ENCODE measurements at regions not wholly inside any gene's neighbourhood (a gene's known extent, or its start where the extent isn't known, plus 50 kb on each side); places are given as distances from the start of the nearest gene placed in this dataset.
A peak's percentile ranks its signal among the peaks of the same experiment; 100 is the strongest.

DNA sequence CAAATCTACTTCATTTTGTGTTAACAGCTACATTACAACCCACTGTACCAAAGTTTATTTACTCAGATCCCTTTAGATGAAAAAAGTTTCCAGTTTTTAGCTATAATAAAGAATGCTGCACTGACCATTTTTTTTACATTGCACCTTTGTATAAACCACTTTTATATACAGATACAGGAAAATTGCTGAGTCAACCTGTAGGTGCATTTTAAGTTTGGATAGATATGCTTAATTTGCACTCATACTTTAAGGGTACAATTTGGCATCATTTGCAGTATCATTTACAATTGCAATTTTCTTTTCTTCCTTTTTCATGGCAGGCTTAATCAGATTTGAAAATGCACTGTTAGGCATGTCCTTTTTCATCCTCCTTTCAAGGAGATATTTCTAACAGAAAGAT lies 257.8 kb upstream of the LMO3 start:
- Mint-ChIP-seq H3K27ac (no peak overlapping the region), H3K27me3 (ENCODE audit: insufficient read depth) (no peaks in the 10 kb centered on the region)

DNA sequence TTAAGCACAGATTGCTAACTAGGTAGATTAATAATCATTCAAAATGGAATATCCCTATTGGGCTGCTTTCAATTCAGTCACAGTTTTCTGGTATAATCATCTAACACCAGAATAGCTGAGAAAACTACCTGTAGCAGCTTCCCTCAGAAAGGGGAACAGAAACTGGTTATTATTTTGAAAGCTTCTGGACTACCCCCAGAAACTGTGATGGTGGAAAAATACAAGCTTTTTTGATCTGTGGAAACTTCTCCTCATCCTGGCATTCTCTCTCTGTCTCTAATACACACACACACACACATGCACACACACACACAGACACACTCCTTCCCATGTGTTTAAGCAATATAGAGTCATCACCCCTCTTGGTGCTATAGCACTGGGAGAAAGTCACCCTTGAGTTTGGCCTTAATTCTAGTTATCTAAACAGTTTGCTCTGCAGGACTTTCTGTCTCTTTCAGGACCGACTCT lies 251.5 kb upstream of the LMO3 start:
- no peak for DNase-seq
- Histone ChIP-seq H3K4me1 (ENCODE audit: control insufficient read depth, insufficient read depth, low read length) (no peaks in the 10 kb centered on the region), H3K27ac (ENCODE audit: low read depth, low read length) (no peak overlapping the region), H3K9ac (ENCODE audit: extremely low read depth, low read length, poor library complexity, severe bottlenecking) (no peak overlapping the region), H3K4me3 (ENCODE audit: low read length) (no peak overlapping the region), H3K27me3 (ENCODE audit: control insufficient read depth, insufficient read depth, low read length, poor library complexity, severe bottlenecking) (no peaks in the 10 kb centered on the region), H3K36me3 (ENCODE audit: control insufficient read depth, insufficient read depth, low read length) (no peaks in the 10 kb centered on the region), H3K9me3 (ENCODE audit: control insufficient read depth, low read length) (no peaks in the 10 kb centered on the region)
- H3K4me3 Mint-ChIP-seq = no peak overlapping the region
- H3K36me3 Mint-ChIP-seq (ENCODE audit: low read depth) = no peaks in the 10 kb centered on the region
- WGBS, 2 experiments (ENCODE audit: insufficient coverage in 1 of 2, insufficient read length in 1 of 2) = 83% methylated on average over 1 of the region's 1 CpG; no CpG with 5 or more reads in 1 of the 2 experiments
- H3K4me1 Mint-ChIP-seq = peaks cover 16% of the 10 kb centered on the region
- no peaks in the 10 kb centered on the region for H3K9me3 Mint-ChIP-seq
- TF ChIP-seq, protein P1, sequence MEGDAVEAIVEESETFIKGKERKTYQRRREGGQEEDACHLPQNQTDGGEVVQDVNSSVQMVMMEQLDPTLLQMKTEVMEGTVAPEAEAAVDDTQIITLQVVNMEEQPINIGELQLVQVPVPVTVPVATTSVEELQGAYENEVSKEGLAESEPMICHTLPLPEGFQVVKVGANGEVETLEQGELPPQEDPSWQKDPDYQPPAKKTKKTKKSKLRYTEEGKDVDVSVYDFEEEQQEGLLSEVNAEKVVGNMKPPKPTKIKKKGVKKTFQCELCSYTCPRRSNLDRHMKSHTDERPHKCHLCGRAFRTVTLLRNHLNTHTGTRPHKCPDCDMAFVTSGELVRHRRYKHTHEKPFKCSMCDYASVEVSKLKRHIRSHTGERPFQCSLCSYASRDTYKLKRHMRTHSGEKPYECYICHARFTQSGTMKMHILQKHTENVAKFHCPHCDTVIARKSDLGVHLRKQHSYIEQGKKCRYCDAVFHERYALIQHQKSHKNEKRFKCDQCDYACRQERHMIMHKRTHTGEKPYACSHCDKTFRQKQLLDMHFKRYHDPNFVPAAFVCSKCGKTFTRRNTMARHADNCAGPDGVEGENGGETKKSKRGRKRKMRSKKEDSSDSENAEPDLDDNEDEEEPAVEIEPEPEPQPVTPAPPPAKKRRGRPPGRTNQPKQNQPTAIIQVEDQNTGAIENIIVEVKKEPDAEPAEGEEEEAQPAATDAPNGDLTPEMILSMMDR (conservative IDR thresholded peaks at IDR 0.05) = no peak
- H3K27ac Mint-ChIP-seq = peak overlapping the region; percentile 0
- H3K27me3 Mint-ChIP-seq (ENCODE audit: insufficient read depth) = no peaks in the 10 kb centered on the region

More for the DNA sequence above, 257.8 kb upstream of the LMO3 start:
- no peak overlapping the region for H3K9ac ChIP-seq (ENCODE audit: extremely low read depth, low read length, poor library complexity, severe bottlenecking)
- no peak overlapping the region for H3K4me3 ChIP-seq (ENCODE audit: low read length)
- DNase-seq = no peak
- H3K27me3 ChIP-seq (ENCODE audit: control insufficient read depth, insufficient read depth, low read length, poor library complexity, severe bottlenecking) = no peaks in the 10 kb centered on the region
- H3K4me1 ChIP-seq (ENCODE audit: control insufficient read depth, insufficient read depth, low read length) = no peaks in the 10 kb centered on the region
- H3K36me3 ChIP-seq (ENCODE audit: control insufficient read depth, insufficient read depth, low read length) = no peaks in the 10 kb centered on the region
- Mint-ChIP-seq H3K4me1 (no peaks in the 10 kb centered on the region), H3K36me3 (ENCODE audit: low read depth) (no peaks in the 10 kb centered on the region), H3K4me3 (no peak overlapping the region), H3K9me3 (no peaks in the 10 kb centered on the region)
- no peaks in the 10 kb centered on the region for H3K9me3 ChIP-seq (ENCODE audit: control insufficient read depth, low read length)
- TF ChIP-seq, protein P1 (conservative IDR thresholded peaks at IDR 0.05) = no peak
- H3K27ac ChIP-seq (ENCODE audit: low read depth, low read length) = no peak overlapping the region

DNA sequence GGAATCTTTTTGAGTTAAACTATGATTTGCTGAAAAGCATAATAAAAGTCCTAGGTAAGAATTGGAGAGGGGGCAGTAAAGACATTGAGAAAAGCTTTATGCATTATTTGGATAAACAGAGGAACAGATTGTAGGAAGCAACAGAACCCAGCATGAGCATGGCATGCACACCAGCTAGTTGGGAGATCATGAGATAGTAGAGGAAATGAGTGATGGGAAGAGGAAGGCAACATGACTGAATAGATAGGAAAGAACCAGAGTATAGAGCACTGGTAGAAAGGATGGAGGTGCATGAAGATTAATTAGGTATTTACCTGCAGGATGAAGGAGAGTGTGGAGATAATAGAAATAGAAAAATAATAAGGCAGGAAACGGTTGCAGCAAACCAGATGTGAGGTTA lies 248.5 kb upstream of the LMO3 start:
- H3K4me1 ChIP-seq (ENCODE audit: control insufficient read depth, insufficient read depth, low read length) = no peaks in the 10 kb centered on the region
- H3K9me3 ChIP-seq (ENCODE audit: control insufficient read depth, low read length) = no peaks in the 10 kb centered on the region
- DNase-seq = no peak
- Mint-ChIP-seq H3K4me3 (no peak overlapping the region), H3K27me3 (ENCODE audit: insufficient read depth) (no peaks in the 10 kb centered on the region), H3K4me1 (peaks cover 16% of the 10 kb centered on the region), H3K9me3 (no peaks in the 10 kb centered on the region), H3K36me3 (ENCODE audit: low read depth) (no peaks in the 10 kb centered on the region), H3K27ac (no peak overlapping the region)
- H3K9ac ChIP-seq (ENCODE audit: extremely low read depth, low read length, poor library complexity, severe bottlenecking) = no peak overlapping the region
- 91 to 100% methylated on average over 1 of the region's 1 CpG for WGBS, 2 experiments (ENCODE audit: insufficient coverage in 1 of 2, insufficient read length in 1 of 2)
- H3K27ac ChIP-seq (ENCODE audit: low read depth, low read length) = no peak overlapping the region
- no peaks in the 10 kb centered on the region for H3K36me3 ChIP-seq (ENCODE audit: control insufficient read depth, insufficient read depth, low read length)
- H3K27me3 ChIP-seq (ENCODE audit: control insufficient read depth, insufficient read depth, low read length, poor library complexity, severe bottlenecking) = no peaks in the 10 kb centered on the region
- TF ChIP-seq, protein P1 (conservative IDR thresholded peaks at IDR 0.05) = no peak
- H3K4me3 ChIP-seq (ENCODE audit: low read length) = no peak overlapping the region

Measured in endodermal cell (in vitro differentiated cells).